Astrocyte (in vitro differentiated cells and primary cell): ENCODE measurements at regions not wholly inside any gene's neighbourhood (a gene's known extent, or its start where the extent isn't known, plus 50 kb on each side); places are given as distances from the start of the nearest gene placed in this dataset.

Experiments
- DNase-seq: peaks from one replicate; pipeline ENCODE4 v3.0.0-alpha.2; 2010; ENCODE audit warnings: low read depth
- FAIRE-seq: peaks from 2 replicates; lab custom pipeline; 2011; peaks lifted over from hg19 to GRCh38; lab: Jason Lieb, UNC
- H2AFZ ChIP-seq: 2 replicates; pipeline ENCODE4 v1.6.0; 2012; ENCODE audit warnings: low read depth, low read length, inconsistent platforms
- H3K27ac ChIP-seq: 2 replicates; pipeline ENCODE4 v1.5.1; 2011; ENCODE audit warnings: low read depth, low read length, inconsistent platforms
- H3K27me3 ChIP-seq: 2 replicates; pipeline ENCODE4 v1.6.0; 2011; ENCODE audit warnings: low read length, inconsistent platforms; ENCODE audit not compliant: insufficient read depth
- H3K36me3 ChIP-seq: 2 replicates; pipeline ENCODE4 v1.5.1; 2011; ENCODE audit warnings: low read length, inconsistent platforms; ENCODE audit not compliant: insufficient read depth
- H3K4me1 ChIP-seq: 2 replicates; pipeline ENCODE4 v1.5.1; 2011; ENCODE audit warnings: low read length, inconsistent platforms; ENCODE audit not compliant: insufficient read depth
- H3K4me2 ChIP-seq: 2 replicates; pipeline ENCODE4 v1.6.0; 2012; ENCODE audit warnings: low read length, inconsistent platforms
- H3K4me3 ChIP-seq: 2 replicates; pipeline ENCODE4 v1.5.1; 2011; ENCODE audit warnings: low read depth, mild to moderate bottlenecking, low read length, inconsistent platforms; ENCODE audit not compliant: insufficient read depth
- H3K79me2 ChIP-seq: 2 replicates; pipeline ENCODE4 v1.6.0; 2012; ENCODE audit warnings: mild to moderate bottlenecking, low read length, inconsistent platforms; ENCODE audit not compliant: insufficient read depth
- H3K9ac ChIP-seq: 2 replicates; pipeline ENCODE4 v1.6.0; 2012; ENCODE audit warnings: mild to moderate bottlenecking, low read length, inconsistent platforms
- H3K9me3 ChIP-seq: 2 replicates; pipeline ENCODE4 v1.5.1; 2012; ENCODE audit warnings: low read depth, mild to moderate bottlenecking, low read length, inconsistent platforms; ENCODE audit not compliant: insufficient read depth
- H4K20me1 ChIP-seq: 2 replicates; pipeline ENCODE4 v1.6.0; 2012; ENCODE audit warnings: low read length, inconsistent platforms; ENCODE audit not compliant: insufficient read depth
- H3K27ac Mint-ChIP-seq: one replicate; pipeline ENCODE4 v1.8.0; 2021; ENCODE audit warnings: mild to moderate bottlenecking, mixed read lengths; ENCODE audit not compliant: unreplicated experiment
- H3K27me3 Mint-ChIP-seq: one replicate; pipeline ENCODE4 v1.8.0; 2021; ENCODE audit warnings: low read depth, mixed read lengths; ENCODE audit not compliant: unreplicated experiment
- H3K36me3 Mint-ChIP-seq: one replicate; pipeline ENCODE4 v1.8.0; 2021; ENCODE audit warnings: low read depth, mixed read lengths; ENCODE audit not compliant: unreplicated experiment
- H3K4me1 Mint-ChIP-seq: one replicate; pipeline ENCODE4 v1.8.0; 2021; ENCODE audit warnings: low read depth, mixed read lengths; ENCODE audit not compliant: unreplicated experiment
- H3K4me3 Mint-ChIP-seq: one replicate; pipeline ENCODE4 v1.8.0; 2021; ENCODE audit warnings: mild to moderate bottlenecking, moderate library complexity, mixed read lengths; ENCODE audit not compliant: unreplicated experiment
- H3K9me3 Mint-ChIP-seq: one replicate; pipeline ENCODE4 v1.8.0; 2021; ENCODE audit warnings: mild to moderate bottlenecking, mixed read lengths; ENCODE audit not compliant: unreplicated experiment
- CTCF ChIP-seq: IDR thresholded peaks from 2 replicates; pipeline ENCODE4 v1.5.1; 2011; ENCODE audit warnings: low read depth, mild to moderate bottlenecking, inconsistent platforms, low read length, moderate library complexity; ENCODE audit not compliant: insufficient read depth
- EZH2 ChIP-seq: IDR thresholded peaks from 2 replicates; pipeline ENCODE4 v1.6.1; 2012; ENCODE audit warnings: mild to moderate bottlenecking, low read length, inconsistent platforms; ENCODE audit not compliant: insufficient read depth

- Histone ChIP-seq H3K27ac (no peak overlapping the region), H3K9me3 (no peaks in the 10 kb centered on the region), H3K4me2 (no peak overlapping the region), H2AFZ (no peak overlapping the region), H3K4me1 (no peaks in the 10 kb centered on the region), H3K9ac (no peak overlapping the region), H4K20me1 (no peaks in the 10 kb centered on the region), H3K79me2 (no peaks in the 10 kb centered on the region), H3K4me3 (no peak overlapping the region), H3K27me3 (no peaks in the 10 kb centered on the region), H3K36me3 (no peaks in the 10 kb centered on the region)
- Mint-ChIP-seq H3K27ac (no peak overlapping the region), H3K27me3 (no peaks in the 10 kb centered on the region), H3K9me3 (no peaks in the 10 kb centered on the region), H3K4me1 (no peaks in the 10 kb centered on the region), H3K4me3 (no peak overlapping the region), H3K36me3 (no peaks in the 10 kb centered on the region)
- DNase-seq (no peak), FAIRE-seq (no peak)
- TF ChIP-seq CTCF (no peak), EZH2 (no peak)
Measured at GRCh38 chr5:165420493-165420892, 1915.1 kb downstream of the MAT2B start.

GRCh38 chr5:165423697-165424299 lies 1918.4 kb downstream of the MAT2B start:
- no peaks in the 10 kb centered on the region for H3K4me1 Mint-ChIP-seq
- no peak overlapping the region for H3K27ac Mint-ChIP-seq
- Histone ChIP-seq H3K9me3 (no peaks in the 10 kb centered on the region), H4K20me1 (no peaks in the 10 kb centered on the region), H3K27ac (no peak overlapping the region), H3K4me1 (no peaks in the 10 kb centered on the region), H3K27me3 (no peaks in the 10 kb centered on the region), H3K9ac (no peak overlapping the region), H3K36me3 (no peaks in the 10 kb centered on the region), H3K4me3 (no peak overlapping the region), H3K4me2 (no peak overlapping the region), H3K79me2 (no peaks in the 10 kb centered on the region), H2AFZ (no peak overlapping the region)
- no peaks in the 10 kb centered on the region for H3K9me3 Mint-ChIP-seq
- H3K36me3 Mint-ChIP-seq = no peaks in the 10 kb centered on the region
- H3K4me3 Mint-ChIP-seq = no peak overlapping the region
- H3K27me3 Mint-ChIP-seq = no peaks in the 10 kb centered on the region
- FAIRE-seq (no peak), DNase-seq (no peak)
- TF ChIP-seq CTCF = no peak
- no peak for TF ChIP-seq EZH2

- DNase-seq = no peak
- H3K27me3 ChIP-seq = no peaks in the 10 kb centered on the region
- no peak overlapping the region for H3K27ac Mint-ChIP-seq
- no peak overlapping the region for H3K4me2 ChIP-seq
- no peak overlapping the region for H3K4me3 ChIP-seq
- H3K9me3 Mint-ChIP-seq = no peaks in the 10 kb centered on the region
- no peaks in the 10 kb centered on the region for H3K4me1 Mint-ChIP-seq
- no peak overlapping the region for H3K4me3 Mint-ChIP-seq
- no peak overlapping the region for H3K9ac ChIP-seq
- H2AFZ ChIP-seq = no peak overlapping the region
- no peak for TF ChIP-seq CTCF
- no peak for TF ChIP-seq EZH2
- no peaks in the 10 kb centered on the region for H3K9me3 ChIP-seq
- FAIRE-seq = no peak
- no peaks in the 10 kb centered on the region for H3K36me3 ChIP-seq
- no peaks in the 10 kb centered on the region for H3K79me2 ChIP-seq
- no peaks in the 10 kb centered on the region for H3K4me1 ChIP-seq
- H3K27ac ChIP-seq = no peak overlapping the region
- H3K27me3 Mint-ChIP-seq = no peaks in the 10 kb centered on the region
- H3K36me3 Mint-ChIP-seq = no peaks in the 10 kb centered on the region
- no peaks in the 10 kb centered on the region for H4K20me1 ChIP-seq
Measured at GRCh38 chr5:165425594-165425993, 1920.2 kb downstream of the MAT2B start.
